ENCODE measurements at regions not wholly inside any gene's neighbourhood (a gene's known extent, or its start where the extent isn't known, plus 50 kb on each side); places are given as distances from the start of the nearest gene placed in this dataset.

DNA sequence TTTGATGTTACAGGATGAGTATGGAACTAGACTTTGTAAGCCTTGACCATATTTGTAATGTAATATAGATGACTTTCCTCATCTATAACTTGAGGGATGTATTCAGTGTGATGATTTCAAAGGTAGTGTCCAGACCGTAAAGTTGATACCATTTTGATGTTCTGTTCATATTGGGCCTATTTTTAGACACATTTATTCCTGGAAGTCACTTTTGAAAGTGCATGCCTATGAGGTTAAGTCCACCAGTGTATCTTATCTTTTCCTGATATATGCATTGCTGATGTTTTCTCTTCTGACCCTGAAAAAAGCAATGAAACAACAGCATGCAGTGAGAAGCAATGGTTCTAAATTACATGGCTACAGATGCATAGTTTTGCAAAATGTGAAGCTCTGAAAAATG, 244.7 kb upstream of the PDGFD start:
- TF ChIP-seq, protein P1, sequence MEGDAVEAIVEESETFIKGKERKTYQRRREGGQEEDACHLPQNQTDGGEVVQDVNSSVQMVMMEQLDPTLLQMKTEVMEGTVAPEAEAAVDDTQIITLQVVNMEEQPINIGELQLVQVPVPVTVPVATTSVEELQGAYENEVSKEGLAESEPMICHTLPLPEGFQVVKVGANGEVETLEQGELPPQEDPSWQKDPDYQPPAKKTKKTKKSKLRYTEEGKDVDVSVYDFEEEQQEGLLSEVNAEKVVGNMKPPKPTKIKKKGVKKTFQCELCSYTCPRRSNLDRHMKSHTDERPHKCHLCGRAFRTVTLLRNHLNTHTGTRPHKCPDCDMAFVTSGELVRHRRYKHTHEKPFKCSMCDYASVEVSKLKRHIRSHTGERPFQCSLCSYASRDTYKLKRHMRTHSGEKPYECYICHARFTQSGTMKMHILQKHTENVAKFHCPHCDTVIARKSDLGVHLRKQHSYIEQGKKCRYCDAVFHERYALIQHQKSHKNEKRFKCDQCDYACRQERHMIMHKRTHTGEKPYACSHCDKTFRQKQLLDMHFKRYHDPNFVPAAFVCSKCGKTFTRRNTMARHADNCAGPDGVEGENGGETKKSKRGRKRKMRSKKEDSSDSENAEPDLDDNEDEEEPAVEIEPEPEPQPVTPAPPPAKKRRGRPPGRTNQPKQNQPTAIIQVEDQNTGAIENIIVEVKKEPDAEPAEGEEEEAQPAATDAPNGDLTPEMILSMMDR (IDR thresholded peaks at IDR 0.05) = no peak
- no peak for DNase-seq
- no peaks in the 10 kb centered on the region for H3K27me3 Mint-ChIP-seq (ENCODE audit: insufficient read depth)
- H3K27ac Mint-ChIP-seq = no peak overlapping the region
- H3K36me3 Mint-ChIP-seq (ENCODE audit: low read depth) = no peaks in the 10 kb centered on the region
- no peaks in the 10 kb centered on the region for H3K9me3 Mint-ChIP-seq
- no peak overlapping the region for H3K4me3 Mint-ChIP-seq
- no peaks in the 10 kb centered on the region for H3K4me1 Mint-ChIP-seq (ENCODE audit: low read depth)

DNA sequence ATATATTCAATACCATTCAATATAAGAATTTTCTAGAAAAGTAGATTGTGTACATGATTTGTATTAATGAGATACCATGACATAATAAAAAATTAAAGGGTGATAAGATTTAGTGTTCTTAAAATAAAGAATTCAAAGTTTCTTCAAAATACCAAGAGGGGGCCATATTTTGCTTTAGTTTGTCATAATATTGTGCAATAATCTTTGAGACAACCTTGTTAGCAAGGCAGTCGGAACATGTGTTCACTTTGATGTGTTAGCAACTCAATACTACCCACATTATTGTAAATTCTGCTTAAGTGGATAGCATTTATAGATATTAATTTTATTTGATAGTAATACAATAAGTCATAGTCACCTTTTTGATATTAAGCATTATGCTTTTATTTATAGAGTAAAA, 241.3 kb upstream of the PDGFD start:
- H3K9me3 Mint-ChIP-seq = no peaks in the 10 kb centered on the region
- no peaks in the 10 kb centered on the region for H3K4me1 Mint-ChIP-seq (ENCODE audit: low read depth)
- TF ChIP-seq, protein P1 (IDR thresholded peaks at IDR 0.05) = no peak
- no peaks in the 10 kb centered on the region for H3K27me3 Mint-ChIP-seq (ENCODE audit: insufficient read depth)
- H3K4me3 Mint-ChIP-seq = no peak overlapping the region
- no peak overlapping the region for H3K27ac Mint-ChIP-seq
- H3K36me3 Mint-ChIP-seq (ENCODE audit: low read depth) = no peaks in the 10 kb centered on the region
- DNase-seq = no peak

DNA sequence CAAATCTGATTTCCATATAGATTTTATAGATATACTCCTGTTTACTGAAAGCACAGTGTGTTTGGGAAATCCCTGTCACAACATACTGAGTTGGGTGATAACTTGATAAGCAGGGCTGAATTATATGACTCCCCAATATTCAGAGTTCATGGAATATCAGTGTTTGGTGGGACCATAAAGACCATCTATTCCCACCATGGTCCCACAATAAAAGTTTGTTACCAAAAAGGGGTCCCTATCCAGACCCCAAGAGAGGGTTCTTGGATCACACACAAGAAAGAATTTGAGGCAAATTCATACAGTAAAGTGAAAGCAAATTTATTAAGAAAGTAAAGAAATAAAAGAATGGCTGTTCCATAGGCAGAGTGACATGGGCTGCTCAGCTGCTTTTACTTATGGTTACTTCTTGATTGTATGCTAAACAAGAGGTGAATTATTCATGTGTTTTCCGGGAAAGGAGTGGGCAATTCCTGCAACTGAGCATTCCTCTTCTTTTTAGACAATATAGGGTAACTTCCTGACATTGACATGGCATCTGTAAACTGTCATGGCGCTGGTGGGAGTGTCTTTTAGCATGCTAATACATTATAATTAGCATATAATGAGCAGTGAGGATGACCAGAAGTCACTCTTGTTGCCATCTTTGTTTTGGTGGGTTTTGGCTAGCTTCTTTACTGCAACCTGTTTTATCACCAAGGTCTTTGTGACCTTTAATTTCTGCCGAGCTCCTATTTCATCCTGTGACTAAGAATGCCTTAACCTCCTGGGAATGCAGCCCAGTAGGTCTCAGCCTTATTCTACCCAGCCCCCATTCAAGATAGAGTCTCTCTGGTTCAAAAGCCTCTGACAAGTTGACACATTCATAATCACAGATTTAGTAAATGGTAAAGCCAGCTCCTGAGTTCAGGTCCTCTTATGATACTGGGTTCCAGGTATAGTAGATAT, 240.6 kb upstream of the PDGFD start:
- H3K27ac Mint-ChIP-seq = no peak overlapping the region
- no peaks in the 10 kb centered on the region for H3K4me1 Mint-ChIP-seq (ENCODE audit: low read depth)
- no peak overlapping the region for H3K4me3 Mint-ChIP-seq
- H3K9me3 Mint-ChIP-seq = no peaks in the 10 kb centered on the region
- TF ChIP-seq, protein P1 (IDR thresholded peaks at IDR 0.05) = no peak
- H3K36me3 Mint-ChIP-seq (ENCODE audit: low read depth) = no peaks in the 10 kb centered on the region
- DNase-seq = no peak
- H3K27me3 Mint-ChIP-seq (ENCODE audit: insufficient read depth) = no peaks in the 10 kb centered on the region

DNA sequence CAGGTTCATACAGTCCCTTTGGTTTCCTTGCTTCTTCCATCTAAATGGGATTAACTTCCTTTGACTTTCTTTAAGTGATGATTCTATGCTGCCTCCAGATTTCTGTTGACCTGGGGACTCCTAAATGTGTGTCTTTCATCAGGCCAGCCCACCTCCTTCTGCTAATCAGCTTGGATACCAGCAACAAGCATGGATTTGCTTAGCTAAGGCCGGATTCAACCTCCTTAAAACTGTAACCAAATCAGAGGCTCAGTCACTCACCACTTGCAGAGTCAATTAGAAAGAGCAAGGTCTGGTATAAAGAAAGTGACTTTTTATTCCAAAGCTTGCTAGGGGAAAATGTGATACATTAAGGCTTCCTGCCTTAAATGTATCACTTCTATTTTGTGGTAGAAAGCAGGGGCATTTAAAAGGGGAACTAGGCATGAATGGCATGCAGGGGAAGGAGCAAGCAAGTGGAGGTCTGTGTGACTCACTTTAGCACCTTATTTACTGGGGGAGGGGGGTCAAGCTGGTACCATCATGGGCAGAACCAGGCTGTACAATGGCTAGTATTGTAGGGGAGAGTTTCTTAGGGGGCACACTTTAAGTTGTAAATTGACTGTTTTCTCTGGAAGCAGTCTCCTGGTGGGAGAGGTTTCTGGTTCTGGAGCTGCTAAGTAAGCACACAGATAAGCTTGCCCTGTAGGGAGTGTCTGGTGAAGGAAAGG, 239.0 kb upstream of the PDGFD start:
- Mint-ChIP-seq H3K4me3 (no peak overlapping the region), H3K27ac (no peak overlapping the region), H3K36me3 (ENCODE audit: low read depth) (no peaks in the 10 kb centered on the region), H3K4me1 (ENCODE audit: low read depth) (no peaks in the 10 kb centered on the region), H3K27me3 (ENCODE audit: insufficient read depth) (no peaks in the 10 kb centered on the region), H3K9me3 (peaks cover 4% of the 10 kb centered on the region; the same call in 1 of the 2 replicates)
- DNase-seq = no peak
- TF ChIP-seq, protein P1 (IDR thresholded peaks at IDR 0.05) = no peak

DNA sequence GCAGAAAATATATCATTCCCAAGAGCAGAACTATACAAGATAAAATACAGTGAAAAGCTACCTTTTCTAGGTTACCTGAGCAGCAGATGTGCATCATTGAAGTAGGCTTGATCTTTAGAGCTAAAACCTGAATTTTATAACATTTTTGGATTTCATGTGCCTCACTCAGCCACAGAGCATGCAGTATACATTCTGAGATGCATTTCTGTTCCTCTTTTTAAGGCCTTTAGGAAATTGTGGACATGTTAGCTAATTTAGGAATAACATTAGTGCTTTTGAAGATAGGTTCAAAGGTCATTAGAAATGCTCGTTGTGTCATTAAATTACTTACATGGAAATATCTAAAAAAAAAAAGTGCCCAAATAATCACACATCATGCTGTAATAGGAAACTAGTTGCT, 230.6 kb upstream of the PDGFD start:
- H3K27me3 Mint-ChIP-seq (ENCODE audit: insufficient read depth) = no peaks in the 10 kb centered on the region
- H3K36me3 Mint-ChIP-seq (ENCODE audit: low read depth) = no peaks in the 10 kb centered on the region
- H3K9me3 Mint-ChIP-seq = peaks cover 17% of the 10 kb centered on the region
- DNase-seq = no peak
- H3K27ac Mint-ChIP-seq = no peak overlapping the region
- TF ChIP-seq, protein P1 (IDR thresholded peaks at IDR 0.05) = no peak
- H3K4me3 Mint-ChIP-seq = no peak overlapping the region
- no peaks in the 10 kb centered on the region for H3K4me1 Mint-ChIP-seq (ENCODE audit: low read depth)
